Naive B cell (primary cell): ENCODE measurements at regions not wholly inside any gene's neighbourhood (a gene's known extent, or its start where the extent isn't known, plus 50 kb on each side); places are given as distances from the start of the nearest gene placed in this dataset.

Source experiments
- ATAC-seq, 2 donors: fragments of 150-1000 bp; cut with Tn5 transposase; 2 replicates each; pipeline ENCODE4 v1.10.0; 2021; ENCODE audit warnings: low read depth in 2 of 2, mild to moderate bottlenecking in 2 of 2, moderate library complexity in 2 of 2
- DNase-seq: peaks from one replicate; pipeline ENCODE4 v3.0.0; 2022
- H3K27ac Mint-ChIP-seq, 6 donors: one replicate each; pipeline ENCODE4 v1.8.0; 2020 to 2022; ENCODE audit warnings: mild to moderate bottlenecking in 6 of 6, mixed read lengths in 6 of 6, moderate library complexity in 5 of 6, inconsistent platforms in 2 of 6
- H3K27me3 Mint-ChIP-seq, 3 donors: one replicate each; pipeline ENCODE4 v1.8.0; 2021 to 2022; ENCODE audit warnings: mixed read lengths in 3 of 3, mild to moderate bottlenecking in 1 of 3
- H3K36me3 Mint-ChIP-seq, 2 donors: one replicate each; pipeline ENCODE4 v1.8.0; 2020 to 2022; ENCODE audit warnings: mixed read lengths in 2 of 2, inconsistent platforms in 1 of 2, mild to moderate bottlenecking in 1 of 2
- H3K4me1 Mint-ChIP-seq, 3 donors: one replicate each; pipeline ENCODE4 v1.8.0; 2020 to 2022; ENCODE audit warnings: mixed read lengths in 3 of 3, inconsistent platforms in 1 of 3, mild to moderate bottlenecking in 1 of 3, moderate library complexity in 1 of 3
- H3K4me3 Mint-ChIP-seq, 8 donors: one replicate each; pipeline ENCODE4 v1.8.0; 2020 to 2022; ENCODE audit warnings: mild to moderate bottlenecking in 8 of 8, mixed read lengths in 8 of 8, moderate library complexity in 8 of 8, inconsistent platforms in 2 of 8
- H3K9me3 Mint-ChIP-seq, 7 donors: one replicate each; pipeline ENCODE4 v1.8.0; 2020 to 2022; ENCODE audit warnings: mixed read lengths in 7 of 7, mild to moderate bottlenecking in 5 of 7, inconsistent platforms in 2 of 7, moderate library complexity in 1 of 7

DNA sequence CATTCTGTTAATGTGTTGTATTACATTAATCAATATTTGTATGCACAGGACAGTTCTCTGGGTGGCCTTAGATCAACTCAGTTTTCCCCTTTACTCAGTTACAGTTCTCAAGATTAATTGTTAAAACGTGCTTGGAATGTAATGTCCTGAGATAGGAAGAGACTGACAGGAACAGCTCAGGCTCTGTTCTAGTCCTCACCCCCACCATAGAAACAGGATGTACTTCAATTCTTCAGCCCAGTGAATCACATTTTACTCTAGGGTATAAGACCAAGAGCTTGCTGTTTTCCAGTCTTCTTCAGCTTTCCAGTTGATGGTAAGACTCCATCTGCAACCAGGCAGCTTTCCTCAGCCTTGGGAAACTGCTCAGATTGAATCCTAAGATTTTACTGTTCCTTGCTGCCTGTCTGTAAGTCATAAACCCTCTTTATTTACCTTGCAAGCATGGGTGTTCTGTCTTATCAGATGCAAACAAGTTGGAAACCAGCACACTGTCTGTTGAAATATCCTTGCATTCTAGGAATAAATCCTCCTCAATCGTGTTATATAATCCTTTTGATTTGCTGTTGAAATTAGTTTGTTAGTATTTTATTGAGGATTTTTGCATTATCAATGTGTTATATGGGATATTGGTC lies 836.9 kb upstream of the PCDH9 start:
- Mint-ChIP-seq H3K27ac (no peak overlapping the region), H3K36me3 (no peaks in the 10 kb centered on the region), H3K4me3 (no peak overlapping the region), H3K9me3 (peaks cover 0 to 12% (median 3%) of the 10 kb centered on the region in 7 donors), H3K4me1 (no peaks in the 10 kb centered on the region), H3K27me3 (no peaks in the 10 kb centered on the region)
- ATAC-seq (no peak), DNase-seq (no peak)

DNA sequence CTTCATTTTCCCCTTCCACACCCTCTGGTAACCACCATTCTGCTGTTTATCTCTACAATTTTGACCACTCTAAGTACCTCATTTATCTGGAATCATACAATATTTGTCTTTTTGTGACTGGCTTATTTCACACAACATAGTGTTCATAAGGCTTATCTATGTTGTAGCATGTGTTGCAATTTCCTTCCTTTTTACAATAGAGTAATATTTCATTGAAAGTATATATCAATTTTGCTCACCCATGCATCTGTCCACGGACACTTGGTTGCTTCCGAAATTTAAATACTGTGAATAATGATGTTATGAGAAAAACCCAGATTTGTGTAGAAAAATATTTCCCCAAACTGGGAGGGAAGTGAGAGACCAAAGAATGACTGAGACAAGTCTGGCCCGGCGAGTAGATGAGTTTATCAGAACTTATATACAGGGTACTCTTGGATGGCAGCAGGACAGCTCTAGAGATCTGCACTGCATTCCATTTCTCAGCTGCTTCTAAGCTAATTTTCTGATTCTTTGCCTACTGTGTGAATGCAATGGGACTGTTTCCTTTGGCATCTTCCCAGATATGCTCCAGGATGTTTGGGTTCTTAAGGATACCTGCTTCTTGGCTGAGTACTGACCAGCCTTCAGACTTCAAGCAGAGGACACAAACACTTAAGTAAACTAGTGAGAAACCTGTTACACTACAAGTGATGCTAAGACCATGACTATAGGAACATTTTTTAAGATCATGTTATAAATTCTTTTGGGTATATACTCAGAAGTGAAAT lies 834.0 kb upstream of the PCDH9 start:
- H3K4me1 Mint-ChIP-seq = no peaks in the 10 kb centered on the region
- ATAC-seq = no peak
- no peak overlapping the region for H3K27ac Mint-ChIP-seq
- H3K27me3 Mint-ChIP-seq = no peaks in the 10 kb centered on the region
- no peaks in the 10 kb centered on the region for H3K36me3 Mint-ChIP-seq
- H3K9me3 Mint-ChIP-seq = peaks cover 0 to 5% (median 0%) of the 10 kb centered on the region in 7 donors
- DNase-seq = no peak
- no peak overlapping the region for H3K4me3 Mint-ChIP-seq

GRCh38 chr13:68063181-68063580 lies 833.0 kb upstream of the PCDH9 start:
- Mint-ChIP-seq H3K27ac (no peak overlapping the region), H3K27me3 (no peaks in the 10 kb centered on the region), H3K4me1 (no peaks in the 10 kb centered on the region), H3K36me3 (no peaks in the 10 kb centered on the region), H3K4me3 (no peak overlapping the region), H3K9me3 (peaks cover 0 to 6% (median 0%) of the 10 kb centered on the region in 7 donors)
- ATAC-seq (no peak), DNase-seq (no peak)

DNA sequence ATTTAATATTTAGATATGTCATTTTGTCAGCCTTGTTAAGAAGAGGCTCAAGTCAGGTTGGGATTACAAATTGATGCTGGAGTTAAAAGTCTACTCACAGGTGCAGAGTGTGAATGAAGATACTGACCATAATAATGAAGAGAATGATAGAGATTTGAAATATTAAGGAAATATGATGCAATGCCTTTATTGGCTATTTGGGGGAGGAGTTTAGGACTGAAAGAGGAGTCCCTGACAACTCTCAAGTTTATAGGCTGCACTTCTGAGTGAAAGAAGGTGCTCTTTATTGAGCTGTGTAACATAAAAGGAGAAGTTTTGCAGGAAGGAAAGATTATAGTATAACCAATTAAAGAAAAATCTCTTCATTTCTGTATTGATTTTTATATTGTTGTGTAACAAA lies 827.7 kb upstream of the PCDH9 start:
- H3K27me3 Mint-ChIP-seq = no peaks in the 10 kb centered on the region
- H3K9me3 Mint-ChIP-seq = peaks cover 0 to 15% (median 4%) of the 10 kb centered on the region in 7 donors
- no peak overlapping the region for H3K4me3 Mint-ChIP-seq
- DNase-seq (no peak), ATAC-seq (no peak)
- H3K4me1 Mint-ChIP-seq = no peaks in the 10 kb centered on the region
- no peak overlapping the region for H3K27ac Mint-ChIP-seq
- H3K36me3 Mint-ChIP-seq = no peaks in the 10 kb centered on the region

DNA sequence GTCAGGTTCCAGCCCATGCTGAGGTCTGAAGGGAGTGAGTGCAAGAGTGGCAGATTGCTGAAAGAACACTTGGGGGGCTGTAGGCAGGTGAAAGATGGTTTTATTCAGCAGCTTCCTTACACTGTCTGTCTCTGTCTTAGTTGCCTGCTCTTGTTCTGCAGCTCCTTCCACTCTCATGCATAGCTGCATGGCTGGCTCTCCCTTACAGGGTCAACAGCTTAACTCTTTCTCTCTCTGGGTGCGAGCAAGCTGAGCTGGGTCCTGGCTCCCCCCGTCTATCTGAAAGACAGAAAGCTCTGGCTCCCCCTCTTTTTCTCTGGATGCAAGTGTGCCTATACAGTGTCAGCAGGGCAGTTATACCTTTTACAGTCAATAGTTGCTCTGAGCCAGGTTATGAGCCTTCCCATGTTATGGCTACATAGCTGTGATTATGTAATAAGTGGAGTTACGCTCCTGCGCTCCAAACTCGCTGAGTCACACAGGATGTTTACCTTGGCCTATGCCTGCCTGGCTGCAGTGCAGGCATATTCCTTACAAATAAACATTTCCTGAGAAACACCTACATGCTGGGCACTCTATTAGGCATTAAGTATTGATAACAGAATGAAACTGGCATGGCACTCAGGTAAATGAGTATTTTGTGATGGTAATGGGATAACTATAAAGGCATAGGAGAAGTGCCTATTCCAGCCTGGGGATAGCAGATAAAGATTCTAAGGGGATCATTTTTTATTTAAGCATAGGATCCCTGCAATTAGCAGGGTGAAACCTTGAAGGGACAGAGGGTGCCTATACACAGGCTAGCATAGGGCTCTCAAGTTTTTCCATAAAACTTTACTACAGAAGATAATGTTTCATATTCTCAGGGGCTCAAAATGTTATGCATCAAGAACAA lies 826.9 kb upstream of the PCDH9 start:
- DNase-seq (no peak), ATAC-seq (no peak)
- H3K4me1 Mint-ChIP-seq = no peaks in the 10 kb centered on the region
- no peak overlapping the region for H3K27ac Mint-ChIP-seq
- H3K27me3 Mint-ChIP-seq = no peaks in the 10 kb centered on the region
- H3K36me3 Mint-ChIP-seq = no peaks in the 10 kb centered on the region
- peaks cover 0 to 15% (median 4%) of the 10 kb centered on the region in 7 donors for H3K9me3 Mint-ChIP-seq
- H3K4me3 Mint-ChIP-seq = no peak overlapping the region

DNA sequence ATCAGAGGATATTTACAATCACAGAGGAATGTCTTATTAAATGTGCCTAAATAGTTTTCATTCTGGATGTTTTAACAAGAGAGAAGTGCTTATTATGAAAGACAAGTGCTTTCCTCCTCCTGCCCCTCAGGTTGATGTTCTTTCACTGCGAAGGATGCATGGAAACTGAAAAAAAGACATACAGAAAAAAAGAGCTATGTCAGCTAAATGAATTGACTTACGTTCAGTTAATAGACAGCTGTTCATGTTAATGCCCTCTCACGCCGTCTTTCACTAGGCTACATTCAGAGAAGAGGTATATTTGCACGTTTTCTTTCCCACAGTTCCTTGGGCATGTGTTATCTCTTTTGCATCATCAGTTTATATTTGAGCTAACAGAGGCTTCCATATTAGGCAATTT lies 821.8 kb upstream of the PCDH9 start:
- no peak for ATAC-seq
- H3K27ac Mint-ChIP-seq = no peak overlapping the region
- H3K9me3 Mint-ChIP-seq = peaks cover 0 to 11% (median 2%) of the 10 kb centered on the region in 7 donors
- no peaks in the 10 kb centered on the region for H3K27me3 Mint-ChIP-seq
- no peak for DNase-seq
- H3K36me3 Mint-ChIP-seq = no peaks in the 10 kb centered on the region
- H3K4me1 Mint-ChIP-seq = no peaks in the 10 kb centered on the region
- no peak overlapping the region for H3K4me3 Mint-ChIP-seq

DNA sequence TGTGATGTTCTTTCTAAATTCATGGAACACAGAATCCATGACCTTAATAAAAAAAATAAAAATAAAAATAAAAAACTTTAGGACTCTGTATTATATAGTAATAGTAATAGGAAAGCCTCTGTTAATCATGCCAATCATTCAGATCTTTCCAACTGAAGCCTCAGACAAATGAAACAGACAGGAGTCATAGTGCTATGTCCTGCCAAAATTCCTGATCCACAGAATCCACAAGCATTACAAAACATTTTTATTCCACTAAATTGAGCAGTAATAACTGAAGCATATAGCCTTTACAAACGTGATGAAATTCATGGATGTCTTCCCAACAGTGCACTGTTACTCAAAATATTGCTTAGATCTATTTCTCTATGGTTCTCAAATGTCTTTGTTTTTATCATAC lies 820.6 kb upstream of the PCDH9 start:
- no peak for ATAC-seq

GRCh38 chr13:68048802-68049359 lies 818.7 kb upstream of the PCDH9 start:
- Mint-ChIP-seq H3K4me1 (no peaks in the 10 kb centered on the region), H3K4me3 (no peak overlapping the region), H3K27me3 (no peaks in the 10 kb centered on the region), H3K36me3 (no peaks in the 10 kb centered on the region), H3K9me3 (peaks cover 0 to 6% (median 2%) of the 10 kb centered on the region in 7 donors), H3K27ac (no peak overlapping the region)
- DNase-seq = no peak
- no peak for ATAC-seq

More for the DNA sequence above, 820.6 kb upstream of the PCDH9 start:
- Mint-ChIP-seq H3K27ac (no peak overlapping the region), H3K36me3 (no peaks in the 10 kb centered on the region), H3K4me3 (no peak overlapping the region), H3K9me3 (peaks cover 0 to 6% (median 2%) of the 10 kb centered on the region in 7 donors), H3K27me3 (no peaks in the 10 kb centered on the region), H3K4me1 (no peaks in the 10 kb centered on the region)
- no peak for DNase-seq

DNA sequence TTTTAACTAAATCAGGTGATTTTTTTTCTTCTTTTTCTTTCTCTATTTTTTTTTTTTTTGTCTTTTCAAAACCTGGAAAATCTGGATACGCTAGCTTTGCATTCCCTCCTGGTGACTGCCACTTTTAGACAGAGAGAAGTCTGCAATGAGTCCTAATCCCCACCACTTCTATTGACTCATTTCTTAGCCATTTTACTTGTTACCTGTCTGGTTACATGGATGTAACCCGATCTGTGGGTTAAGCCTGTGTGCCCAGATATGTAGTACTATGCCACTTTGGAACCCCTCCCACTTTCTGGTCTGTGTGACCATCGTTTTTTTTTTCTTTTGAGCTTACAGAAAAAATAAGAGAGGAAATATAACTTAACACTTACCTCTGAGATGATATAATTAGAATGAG lies 817.8 kb upstream of the PCDH9 start:
- H3K4me1 Mint-ChIP-seq = no peaks in the 10 kb centered on the region
- DNase-seq = no peak
- no peak overlapping the region for H3K4me3 Mint-ChIP-seq
- no peaks in the 10 kb centered on the region for H3K27me3 Mint-ChIP-seq
- no peaks in the 10 kb centered on the region for H3K36me3 Mint-ChIP-seq
- H3K9me3 Mint-ChIP-seq = peaks cover 0 to 6% (median 2%) of the 10 kb centered on the region in 7 donors
- H3K27ac Mint-ChIP-seq = no peak overlapping the region
- ATAC-seq = no peak

DNA sequence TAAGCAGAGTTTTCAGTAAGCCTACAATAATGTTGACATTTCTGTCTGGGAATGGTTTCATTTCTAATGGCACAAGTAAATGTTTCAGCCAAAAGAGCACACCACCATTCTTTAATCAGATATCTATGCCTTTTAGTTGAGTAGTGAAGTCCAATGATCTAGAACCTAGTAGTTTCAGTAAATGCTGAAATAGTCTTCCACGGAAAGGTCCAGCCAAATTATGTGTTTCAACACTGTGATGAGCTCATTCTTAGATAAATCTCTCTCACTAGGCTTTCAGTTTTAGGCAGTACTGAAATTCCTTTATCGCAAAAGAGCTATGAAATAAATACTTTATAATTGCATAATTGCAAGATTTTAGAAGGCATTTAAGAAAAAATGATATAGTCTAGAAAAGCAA lies 816.8 kb upstream of the PCDH9 start:
- H3K27me3 Mint-ChIP-seq = no peaks in the 10 kb centered on the region
- H3K9me3 Mint-ChIP-seq = peaks cover 0 to 6% (median 2%) of the 10 kb centered on the region in 7 donors
- H3K4me1 Mint-ChIP-seq = no peaks in the 10 kb centered on the region
- no peak for DNase-seq
- H3K36me3 Mint-ChIP-seq = no peaks in the 10 kb centered on the region
- H3K27ac Mint-ChIP-seq = no peak overlapping the region
- ATAC-seq = no peak
- H3K4me3 Mint-ChIP-seq = no peak overlapping the region

DNA sequence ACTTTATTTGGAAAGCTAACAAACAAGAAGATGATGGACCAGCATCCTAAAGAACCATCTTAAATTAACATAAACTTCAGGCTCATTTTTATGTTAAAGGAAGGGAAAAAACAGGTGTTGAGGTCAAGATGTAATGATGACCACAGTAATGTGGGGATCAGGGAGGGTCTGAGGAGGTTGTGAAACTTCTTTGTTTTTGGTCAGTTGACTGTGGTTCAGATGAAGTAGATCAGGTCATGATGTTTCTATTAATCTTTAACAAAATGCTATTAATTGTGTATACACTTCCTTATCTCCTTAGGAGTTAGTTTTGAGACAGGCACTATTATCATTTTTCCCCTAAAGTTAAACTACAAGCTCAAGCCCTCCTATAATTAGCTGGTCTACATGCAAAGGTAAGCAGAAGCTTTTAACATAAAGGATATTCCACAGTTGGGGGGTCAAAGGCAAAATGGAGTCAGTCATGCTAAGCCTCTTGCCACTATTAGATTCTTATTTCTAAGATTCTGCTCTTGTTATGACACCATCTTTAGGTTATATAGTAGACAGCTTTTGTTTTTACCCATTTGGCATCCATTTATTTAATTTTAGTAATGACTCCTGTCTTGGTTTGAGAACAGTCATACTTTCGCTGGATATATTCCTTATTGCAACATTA lies 800.1 kb upstream of the PCDH9 start:
- DNase-seq = no peak
- ATAC-seq = no peak
- Mint-ChIP-seq H3K4me3 (no peak overlapping the region), H3K4me1 (no peaks in the 10 kb centered on the region), H3K9me3 (peaks cover 0 to 5% (median under 1%) of the 10 kb centered on the region in 7 donors), H3K27ac (no peak overlapping the region), H3K36me3 (no peaks in the 10 kb centered on the region), H3K27me3 (no peaks in the 10 kb centered on the region)

GRCh38 chr13:68028701-68029100 lies 798.6 kb upstream of the PCDH9 start:
- ATAC-seq = no peak

GRCh38 chr13:68027306-68027705 lies 797.2 kb upstream of the PCDH9 start:
- ATAC-seq (no peak), DNase-seq (no peak)
- no peaks in the 10 kb centered on the region for H3K36me3 Mint-ChIP-seq
- no peaks in the 10 kb centered on the region for H3K4me1 Mint-ChIP-seq
- H3K4me3 Mint-ChIP-seq = no peak overlapping the region
- H3K9me3 Mint-ChIP-seq = peaks cover 0 to 6% (median 0%) of the 10 kb centered on the region in 7 donors
- no peak overlapping the region for H3K27ac Mint-ChIP-seq
- no peaks in the 10 kb centered on the region for H3K27me3 Mint-ChIP-seq

More at GRCh38 chr13:68028701-68029100, 798.6 kb upstream of the PCDH9 start:
- Mint-ChIP-seq H3K27me3 (no peaks in the 10 kb centered on the region), H3K9me3 (peaks cover 0 to 6% (median 3%) of the 10 kb centered on the region in 7 donors), H3K4me3 (no peak overlapping the region), H3K36me3 (no peaks in the 10 kb centered on the region), H3K4me1 (no peaks in the 10 kb centered on the region), H3K27ac (no peak overlapping the region)
- DNase-seq = no peak
